Posterior cingulate gyrus (tissue), 11 donors: ENCODE measurements at regions not wholly inside any gene's neighbourhood (a gene's known extent, or its start where the extent isn't known, plus 50 kb on each side); places are given as distances from the start of the nearest gene placed in this dataset.
A peak's percentile ranks its signal among the peaks of the same experiment; 100 is the strongest.
"Not testable (repeated sequence)": the region's sequence is repeated elsewhere in the genome, so short reads cannot be mapped to it uniquely, and the experiment has no call there.

ENCODE experiments used
- DNase-seq, 10 donors: peaks; one replicate each; pipeline versions ENCODE4 v3.0.0 to v3.0.0-alpha.2; 2020 to 2021; ENCODE audit warnings: mixed read lengths in 3 of 10
- intact Hi-C: fragments of 100-400 bp; cut with DNase I; formaldehyde crosslinking; loops from one replicate; pipeline ENCODE4 v1.15.1; 2023

DNA sequence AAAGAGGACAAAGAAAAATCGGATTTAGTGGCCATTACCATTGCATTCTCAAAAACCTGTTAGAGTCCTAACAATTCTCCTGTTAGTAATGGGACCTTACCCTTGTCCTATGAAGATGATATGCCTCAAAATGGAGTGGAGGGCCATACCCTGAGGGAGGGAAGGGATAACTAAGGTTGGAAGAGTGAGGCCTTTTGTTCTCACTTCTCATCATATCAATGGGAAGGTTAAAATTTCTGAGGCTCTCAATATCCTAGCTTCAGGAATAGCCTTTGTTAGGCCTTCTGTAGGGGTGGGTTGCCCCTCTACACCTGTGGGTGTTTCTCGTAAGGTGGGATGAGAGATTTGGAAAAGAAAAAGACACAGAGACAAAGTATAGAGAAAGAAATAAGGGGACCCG is 109.4 kb upstream of the SGIP1 start:
- intact Hi-C loops, DNase-seq: not testable (repeated sequence)

DNA sequence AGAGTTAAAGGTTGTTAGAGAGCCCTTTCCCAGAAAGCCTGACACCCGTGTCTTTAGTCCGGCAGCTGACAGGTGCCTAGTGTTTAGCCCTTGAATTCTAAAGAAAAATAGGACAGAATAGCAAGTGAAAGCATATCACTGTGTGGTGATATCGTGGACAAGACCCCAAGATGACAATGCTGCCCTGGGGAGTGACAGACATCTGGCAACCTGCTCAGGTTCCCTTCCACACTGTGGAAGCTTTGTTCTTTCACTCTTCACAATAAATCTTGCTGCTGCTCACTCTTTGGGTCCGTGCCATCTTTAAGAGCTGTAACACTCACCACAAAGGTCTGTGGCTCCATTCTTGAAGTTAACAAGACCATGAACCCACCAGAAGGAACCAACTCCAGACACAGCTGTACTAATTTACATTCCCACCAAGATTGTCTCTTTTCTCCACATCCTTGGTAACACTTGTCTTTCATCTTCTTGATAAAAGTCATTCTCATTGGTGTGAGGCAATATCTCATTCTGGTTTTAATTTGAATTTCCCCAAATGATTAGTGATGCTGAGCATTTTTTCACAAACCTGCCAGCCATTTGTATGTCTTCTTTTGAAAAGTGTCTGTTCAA is 107.6 kb upstream of the SGIP1 start:
- intact Hi-C loops = no loop called here
- DNase-seq = no peak

DNA sequence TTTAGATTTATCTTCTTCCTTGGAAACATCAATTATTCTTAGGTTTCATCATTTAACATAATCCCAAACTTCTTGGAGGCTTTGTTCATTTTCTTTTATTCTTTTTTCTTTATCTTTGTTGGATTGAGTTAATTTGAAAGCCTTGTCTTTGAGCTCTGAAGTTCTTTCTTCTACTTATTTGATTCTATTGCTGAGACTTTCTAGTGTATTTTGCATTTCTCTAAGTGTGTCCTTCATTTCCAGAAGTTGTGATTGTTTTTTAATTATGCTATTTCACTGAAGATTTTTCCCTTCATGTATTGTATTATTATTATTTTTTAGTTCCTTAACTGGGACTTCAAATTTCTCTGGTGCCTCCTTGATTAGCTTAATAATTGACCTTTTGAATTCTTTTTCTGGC is 103.1 kb upstream of the SGIP1 start:
- intact Hi-C loops = not testable (repeated sequence)

DNA sequence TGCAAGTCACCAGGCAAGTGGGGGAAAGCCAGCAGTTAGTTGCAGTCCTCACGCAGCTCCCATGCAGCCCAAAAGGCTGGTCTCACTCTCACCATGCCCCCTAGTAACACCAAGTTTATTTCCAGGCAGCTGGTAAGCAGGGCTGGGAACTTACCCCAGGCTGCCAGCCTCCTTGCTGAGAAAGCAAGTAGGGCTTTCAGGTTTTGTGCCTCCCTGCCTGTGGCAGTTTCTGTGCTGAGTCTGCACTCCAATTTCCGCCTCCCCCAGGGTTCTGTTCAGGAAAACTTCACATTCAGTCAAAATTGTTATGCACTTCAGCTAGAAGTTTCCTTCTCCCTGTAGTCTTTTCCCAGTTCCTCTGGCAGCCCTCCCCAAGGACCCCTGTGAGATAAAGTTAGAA is 102.0 kb upstream of the SGIP1 start:
- DNase-seq = no peak
- intact Hi-C loops = no loop called here

More for the DNA sequence above, 103.1 kb upstream of the SGIP1 start:
- not testable (repeated sequence) for DNase-seq

DNA sequence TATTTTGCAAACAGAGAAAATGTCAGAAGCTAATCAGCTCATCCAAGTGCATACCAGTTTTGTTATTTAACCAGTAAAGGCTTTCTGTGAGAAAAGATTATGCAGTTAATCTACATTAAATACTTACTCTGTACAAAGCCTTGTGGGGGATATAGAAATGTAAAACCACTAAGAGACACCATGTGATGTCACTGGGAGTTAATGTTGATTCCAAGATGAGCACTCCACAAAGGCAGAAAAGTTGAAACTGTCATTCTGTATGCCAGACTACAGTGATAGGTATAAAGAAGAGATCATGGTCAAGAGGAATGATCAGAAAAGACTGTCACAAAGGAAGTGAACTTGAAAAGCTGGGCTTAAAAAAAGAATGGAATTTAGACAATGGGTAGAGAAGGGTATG is 100.3 kb upstream of the SGIP1 start:
- intact Hi-C loops = no loop called here
- no peak for DNase-seq

DNA sequence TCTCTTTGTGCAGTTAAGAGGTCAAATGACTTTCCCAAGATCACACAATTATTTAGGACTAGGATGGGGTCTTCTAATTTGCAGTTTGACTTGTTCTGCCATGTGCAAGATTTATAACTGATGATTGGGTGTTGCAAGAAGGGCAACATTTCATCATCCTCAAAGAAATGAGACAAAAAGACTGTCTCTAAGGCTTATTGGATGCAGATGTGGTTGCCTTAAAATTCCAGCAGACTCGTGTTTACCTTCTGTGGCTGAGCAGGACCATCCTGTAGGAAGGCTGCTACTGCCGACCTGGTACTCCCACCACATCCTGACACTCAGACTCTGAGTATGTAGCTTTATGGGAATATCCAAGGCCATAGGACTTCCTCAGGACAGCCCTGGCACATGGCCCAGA is 99.9 kb upstream of the SGIP1 start:
- no peak for DNase-seq
- intact Hi-C loops = no loop called here

DNA sequence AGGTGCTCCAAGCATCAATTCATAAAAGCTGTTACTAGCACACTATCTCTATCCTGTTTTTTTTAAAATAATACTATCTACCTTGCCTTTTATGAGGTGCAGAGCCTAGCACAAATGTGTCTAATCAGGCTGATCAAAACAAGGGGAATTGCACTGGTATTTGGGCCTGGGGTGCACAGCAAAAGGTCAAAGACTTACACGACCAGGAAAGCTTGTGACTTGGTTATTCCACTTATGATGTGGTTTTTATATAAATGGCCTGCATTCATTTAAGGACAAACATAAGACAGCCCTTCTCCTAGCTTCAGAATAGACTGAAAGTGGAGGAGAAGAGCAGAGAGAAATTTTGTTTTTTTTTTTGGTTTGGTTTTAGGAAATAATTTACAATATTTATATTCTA is 98.4 kb upstream of the SGIP1 start:
- intact Hi-C loops = no loop called here
- DNase-seq = no peak

DNA sequence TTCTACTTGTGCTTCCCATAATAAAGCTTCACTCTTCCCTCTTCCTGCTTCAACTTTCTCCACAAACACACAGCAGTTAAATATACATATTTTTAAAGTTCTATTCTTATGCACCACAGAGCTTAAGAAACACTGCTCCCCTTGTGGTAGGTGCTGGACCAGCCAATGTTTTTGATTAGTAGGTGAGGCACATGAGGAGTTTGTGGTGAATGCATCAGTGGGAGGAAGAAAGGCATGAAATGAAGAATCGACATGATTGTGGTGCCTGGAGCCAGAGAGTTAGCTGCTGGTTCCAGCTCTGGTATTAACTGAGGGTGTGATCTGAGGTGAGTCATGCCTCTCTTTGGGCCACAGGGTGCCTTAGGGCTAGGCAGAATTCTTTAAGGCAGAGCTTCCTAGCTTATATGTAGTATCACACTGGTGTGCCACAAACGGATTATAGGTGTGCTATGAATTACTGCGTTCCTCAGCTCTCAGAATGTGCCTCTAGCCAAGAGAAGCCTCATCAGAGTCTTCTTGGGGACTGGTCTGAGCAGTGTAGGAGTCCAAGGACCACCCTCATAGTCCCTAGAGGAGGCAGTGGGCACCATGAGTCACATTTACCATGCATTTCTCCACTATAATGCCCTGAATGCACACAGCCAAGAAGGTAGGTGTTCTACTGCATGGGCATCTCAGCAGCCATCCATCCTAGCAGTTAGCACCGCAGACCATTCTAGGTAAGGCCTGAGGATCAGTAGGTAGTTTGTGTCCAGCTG is 97.4 kb upstream of the SGIP1 start:
- DNase-seq = no peak

DNA sequence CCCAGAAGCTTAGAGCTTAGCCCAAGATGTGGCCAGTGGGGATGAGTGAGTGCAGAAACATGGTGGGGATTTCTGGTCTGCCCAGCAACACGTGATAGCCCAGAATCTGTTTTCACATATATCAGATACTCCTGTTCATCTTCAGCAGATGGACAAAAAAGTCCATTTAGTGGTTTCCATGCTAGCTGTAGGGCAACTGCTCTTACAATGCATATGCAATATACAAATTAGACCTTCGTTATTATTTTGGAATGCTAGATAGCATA is 96.9 kb upstream of the SGIP1 start:
- intact Hi-C loops = no loop called here
- DNase-seq = no peak

More for the DNA sequence above, 97.4 kb upstream of the SGIP1 start:
- intact Hi-C loops = no loop called here

DNA sequence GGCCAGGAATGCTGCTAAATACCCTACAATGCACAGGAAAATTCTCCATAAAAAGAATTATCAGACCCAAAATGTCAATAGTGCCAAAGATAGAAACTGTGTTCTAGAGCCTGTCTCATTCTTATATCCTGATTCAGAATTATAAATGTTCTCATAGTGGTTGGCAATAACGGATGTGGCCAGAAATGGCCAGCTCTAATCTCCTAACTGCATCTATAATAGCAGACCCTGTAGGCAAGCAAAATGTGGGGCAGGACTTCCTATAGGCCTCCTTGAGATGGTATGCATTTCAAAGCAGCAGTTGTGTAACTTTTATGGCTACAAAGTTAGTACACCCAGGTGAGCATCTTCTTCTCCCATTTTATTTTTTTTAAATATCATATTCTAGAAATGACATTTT is 95.9 kb upstream of the SGIP1 start:
- no peak for DNase-seq
- intact Hi-C loops = no loop called here

DNA sequence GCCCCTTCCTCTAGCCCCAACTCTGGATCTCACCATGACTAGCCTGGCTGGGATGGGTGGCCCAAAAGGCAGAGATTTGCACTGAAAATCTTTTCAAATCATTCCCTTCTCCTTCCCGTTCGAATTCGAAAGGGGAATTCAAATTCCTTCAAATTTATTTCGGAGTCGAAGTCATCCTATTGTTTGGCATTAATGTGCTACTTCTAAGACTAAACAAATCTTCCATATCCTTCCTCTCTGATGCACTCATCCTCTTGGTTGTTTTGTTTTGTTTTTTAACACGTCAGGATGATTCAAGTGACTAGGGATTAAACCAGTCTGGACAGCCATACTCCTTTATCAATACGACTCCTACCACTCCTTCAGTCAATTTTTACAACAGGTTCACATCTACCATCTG is 95.5 kb upstream of the SGIP1 start:
- intact Hi-C loops = no loop called here
- DNase-seq = no peak

DNA sequence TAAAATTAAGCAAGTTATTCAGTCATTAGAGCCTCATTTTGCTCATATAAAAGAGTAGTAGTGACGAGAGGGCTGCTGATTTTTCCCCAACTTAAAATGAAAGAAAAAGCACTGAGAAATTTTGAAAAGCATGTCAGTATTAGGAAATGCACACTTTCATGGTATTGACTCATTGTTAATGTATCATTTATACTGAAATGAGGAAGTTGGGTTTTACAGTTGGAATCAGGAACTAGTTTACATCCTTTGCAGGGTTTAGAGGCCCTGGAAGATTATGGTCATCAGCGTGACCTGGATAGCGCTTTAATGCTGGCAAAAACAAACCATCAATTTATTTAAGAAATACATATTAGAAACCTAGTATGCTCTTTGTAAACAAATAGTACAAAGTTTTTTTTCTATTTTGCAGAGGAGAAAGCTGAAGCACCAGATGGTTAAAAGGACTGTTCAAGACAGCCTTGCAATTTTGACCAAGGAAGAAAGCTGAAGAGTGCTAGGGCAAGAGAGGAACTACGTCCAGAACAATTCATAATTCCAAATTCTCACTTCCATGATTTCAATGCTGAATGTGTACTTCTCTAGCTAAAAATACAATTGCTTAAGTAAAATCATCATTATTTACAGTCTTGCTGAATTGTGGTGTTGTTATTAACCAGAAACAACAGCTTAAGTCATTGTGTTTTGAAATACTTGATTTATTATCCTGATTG is 94.8 kb upstream of the SGIP1 start:
- intact Hi-C loops = no loop called here
- no peak for DNase-seq

DNA sequence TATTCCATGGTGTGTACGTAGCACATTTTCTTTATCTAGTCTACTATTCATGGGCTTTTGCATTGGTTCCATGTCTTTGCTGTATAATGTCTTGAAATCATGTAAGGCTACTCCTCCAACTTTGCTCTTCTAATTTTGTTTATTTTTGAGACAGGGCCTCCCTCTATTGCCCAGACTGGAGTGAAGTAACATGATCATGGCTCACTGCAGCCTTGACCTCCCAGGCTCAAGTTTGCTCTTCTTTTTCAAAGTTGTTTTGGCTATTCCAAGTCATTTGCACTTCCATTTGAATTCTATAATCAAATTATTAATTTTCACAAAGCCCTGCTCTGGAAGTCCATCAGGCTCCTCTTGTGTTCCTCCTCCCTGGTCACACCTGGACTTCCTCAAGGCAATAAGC is 90.2 kb upstream of the SGIP1 start:
- intact Hi-C loops = no loop called here
- DNase-seq = no peak

DNA sequence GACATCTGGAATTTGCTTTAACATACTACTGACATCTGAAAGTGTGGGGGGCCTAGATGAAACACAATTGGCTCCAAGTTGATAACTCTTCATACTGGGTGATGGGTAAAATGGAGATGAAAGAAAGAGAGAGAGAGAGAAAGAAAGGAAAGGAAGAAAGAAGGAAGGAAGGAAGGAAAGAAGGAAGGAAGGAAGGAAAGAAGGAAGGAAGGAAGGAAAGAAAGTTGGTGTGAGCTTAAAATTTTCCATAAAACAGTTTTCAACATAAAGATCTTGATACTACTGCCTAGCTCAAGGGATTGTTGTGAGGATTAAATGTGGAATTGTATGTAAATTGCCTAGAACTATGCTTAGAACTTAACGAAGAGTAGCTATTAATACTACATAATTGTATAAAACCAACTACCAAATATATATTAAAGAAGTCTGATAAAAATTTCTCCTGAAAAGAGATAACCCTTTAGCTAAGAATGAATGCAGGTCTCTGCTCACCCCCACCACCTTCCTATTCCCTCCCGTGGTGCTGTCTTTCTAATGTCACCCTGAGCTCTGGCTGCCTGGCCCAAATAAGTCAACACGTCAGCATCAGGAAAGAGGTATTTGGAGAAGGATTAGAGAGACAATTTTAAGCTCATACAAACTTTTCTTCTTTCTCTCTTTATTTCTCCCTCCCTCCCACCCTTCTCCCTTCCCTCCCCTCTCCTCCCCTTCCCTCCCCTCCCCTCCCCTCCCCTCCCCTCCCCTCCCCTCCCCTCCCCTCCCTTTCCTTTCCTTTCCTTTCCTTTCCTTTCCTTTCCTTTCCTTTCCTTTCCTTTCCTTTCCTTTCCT is 89.3 kb upstream of the SGIP1 start:
- DNase-seq = no peak
- intact Hi-C loops = loop anchor here (5.0 kb wide), 1 partner anchor 757 kb away; no protein-coding TSS in a partner anchor

DNA sequence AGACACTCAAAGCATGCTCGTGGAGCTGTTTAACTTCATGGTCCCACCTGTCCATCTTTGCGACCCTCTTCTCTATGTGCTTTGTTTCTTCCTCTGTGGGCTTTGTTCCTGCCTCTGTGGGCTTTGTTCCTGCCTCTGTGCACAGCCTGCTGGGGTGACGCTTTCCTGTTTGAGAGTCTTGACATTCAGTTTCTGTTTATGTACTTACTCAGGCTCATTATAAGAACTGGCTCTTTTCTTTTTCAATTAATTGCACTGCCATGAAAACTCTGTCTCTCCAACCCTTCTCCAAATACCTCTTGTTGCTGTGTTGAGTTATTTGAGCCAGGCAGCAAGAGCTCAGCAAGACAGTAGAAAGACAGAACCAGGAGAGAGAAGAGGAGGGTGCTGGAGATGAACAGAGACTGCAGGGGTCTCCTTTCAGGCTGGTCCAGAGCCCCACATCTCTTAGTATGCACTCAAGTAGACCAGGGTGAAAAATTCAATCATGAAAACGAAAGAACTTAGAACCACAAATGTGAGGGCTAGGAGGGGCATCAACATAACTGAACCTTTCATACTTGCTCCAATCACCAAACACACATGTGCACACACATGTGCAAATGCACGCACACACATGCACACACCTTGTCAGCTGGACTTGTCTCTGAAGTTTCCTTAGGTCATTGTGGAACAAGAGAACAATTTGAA is 88.3 kb upstream of the SGIP1 start:
- intact Hi-C loops = loop anchor here (1.0 to 5.0 kb wide), 3 partner anchors 191 to 758 kb away; no protein-coding TSS in a partner anchor
- DNase-seq = peak in 3 of 10 donors; percentile 17 to 20 (median 19)

DNA sequence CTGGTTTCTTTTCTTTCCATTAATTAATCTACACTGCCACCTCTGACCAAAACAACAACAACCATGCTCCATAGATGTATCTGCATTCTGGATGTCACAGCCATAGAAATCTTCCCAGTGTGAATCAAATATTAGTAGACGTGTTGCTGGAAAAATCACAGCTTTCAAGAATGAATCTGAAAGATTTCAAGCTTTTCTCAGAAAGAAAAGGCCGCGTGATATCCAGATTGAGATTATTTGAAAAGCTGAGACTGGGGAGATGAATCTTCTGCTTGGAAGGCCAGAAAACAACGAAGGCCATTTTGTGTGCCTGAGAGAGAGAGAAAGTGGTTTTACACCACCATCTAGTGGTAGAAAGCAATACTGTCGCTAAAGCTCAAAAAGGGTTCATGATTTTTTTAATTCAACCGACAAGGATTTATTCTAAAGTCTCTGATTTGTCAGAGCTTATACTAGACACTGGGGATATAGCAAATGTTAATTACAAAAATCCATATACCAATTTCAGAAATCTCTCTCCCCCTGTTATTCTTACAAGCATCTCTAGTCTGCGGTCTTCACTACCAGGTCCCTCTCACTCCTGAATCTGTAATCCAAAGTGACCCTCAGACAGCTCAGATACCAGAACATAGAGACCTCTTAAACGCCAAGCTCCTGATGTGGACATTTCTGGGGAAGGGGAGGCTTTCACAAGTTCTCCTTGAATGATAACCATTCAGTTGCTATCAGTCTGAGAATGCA is 87.5 kb upstream of the SGIP1 start:
- intact Hi-C loops = loop anchor here (1.0 to 5.0 kb wide), 3 partner anchors 192 to 759 kb away; no protein-coding TSS in a partner anchor
- DNase-seq = peak in 1 of 10 donors; percentile 11

DNA sequence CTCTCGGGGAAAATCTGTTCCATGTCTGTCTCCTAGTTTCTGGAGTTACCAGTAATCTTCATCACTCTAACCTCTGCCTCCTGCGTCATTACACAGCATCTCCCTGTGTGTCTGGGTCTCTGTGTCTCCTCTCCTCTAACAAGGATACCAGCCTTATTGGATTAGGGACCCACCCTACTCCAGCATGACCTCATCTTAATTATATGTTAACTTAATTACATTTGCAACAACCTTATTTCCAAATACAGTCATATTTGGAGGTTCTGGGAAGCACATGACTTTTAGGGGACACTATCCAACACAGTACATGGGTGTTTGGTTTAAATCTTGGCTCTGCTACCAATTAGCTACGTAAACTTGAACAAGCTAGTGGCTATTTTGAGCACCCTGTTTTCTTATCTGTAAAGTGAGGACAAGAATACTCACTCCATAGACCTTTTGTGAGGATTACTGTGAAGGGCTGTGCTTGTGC is 83.9 kb upstream of the SGIP1 start:
- no peak for DNase-seq
- intact Hi-C loops = loop anchor here (10.0 kb wide), 1 partner anchor 275 kb away; no protein-coding TSS in a partner anchor

DNA sequence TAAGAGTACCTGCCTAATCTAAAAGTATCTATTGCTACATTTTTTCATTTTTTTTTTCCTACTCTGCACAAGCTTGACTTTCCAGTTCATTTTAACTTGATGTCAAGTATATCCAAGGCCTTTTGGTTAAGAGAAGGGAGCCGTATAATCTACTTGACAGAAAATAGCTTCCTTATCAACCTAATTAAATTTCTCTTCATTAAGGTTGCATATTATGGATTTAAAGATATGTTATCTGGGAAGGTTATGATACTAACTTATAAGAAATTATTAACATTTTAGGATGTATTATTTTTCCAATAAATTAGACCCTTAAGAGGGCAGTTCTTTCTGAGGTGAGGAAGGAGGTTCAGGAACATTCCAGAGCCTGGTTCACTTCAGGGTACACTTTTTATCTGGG is 83.1 kb upstream of the SGIP1 start:
- intact Hi-C loops = loop anchor here (10.0 kb wide), 1 partner anchor 274 kb away; no protein-coding TSS in a partner anchor
- DNase-seq = no peak

DNA sequence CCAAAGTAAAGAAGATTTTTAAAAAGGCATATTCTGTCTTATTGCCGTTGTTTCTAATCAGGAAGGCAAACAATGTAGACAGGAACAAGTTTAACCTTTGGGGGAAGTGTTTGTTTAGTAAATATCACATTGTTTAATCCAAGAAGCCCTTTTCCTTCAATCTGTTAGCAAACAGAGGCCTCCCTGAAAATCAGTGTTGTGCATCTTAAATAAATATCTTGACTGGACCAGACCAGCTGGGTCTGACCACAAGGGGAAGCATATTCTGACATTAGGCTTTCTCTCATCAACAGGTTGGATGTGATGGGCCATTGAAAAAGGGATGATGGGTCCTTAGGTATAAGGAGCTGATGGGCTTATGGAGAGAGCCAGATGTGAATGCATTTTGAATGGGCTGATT is 81.8 kb upstream of the SGIP1 start:
- DNase-seq = no peak
- intact Hi-C loops = loop anchor here (10.0 kb wide), 1 partner anchor 273 kb away; no protein-coding TSS in a partner anchor
